GM23338 (cell line): ENCODE measurements at regions not wholly inside any gene's neighbourhood (a gene's known extent, or its start where the extent isn't known, plus 50 kb on each side); places are given as distances from the start of the nearest gene placed in this dataset.
A peak's percentile ranks its signal among the peaks of the same experiment; 100 is the strongest.

Experiments used
- ATAC-seq: fragments of 200-7000 bp; cut with Tn5 transposase; 3 replicates; pipeline ENCODE4 v1.9.1; 2020
- DNase-seq: peaks from one replicate; pipeline ENCODE4 v3.0.0-alpha.2; 2015; ENCODE audit warnings: low spot score
- H2AFZ ChIP-seq: fragments of 200-600 bp; sonication (generic); 2 replicates; pipeline ENCODE4 v1.8.0; 2016; ENCODE audit warnings: antibody characterized with exemption, mild to moderate bottlenecking, moderate library complexity
- H3F3A ChIP-seq: fragments of 200-600 bp; sonication (generic); replicated peaks from 2 replicates; pipeline ENCODE4 v1.8.0; 2017; ENCODE audit warnings: antibody characterized with exemption, mixed run types, low read depth
- H3K27ac ChIP-seq: fragments of 200-600 bp; sonication (generic); 2 replicates; pipeline ENCODE4 v1.6.1; 2016; ENCODE audit warnings: low read depth
- H3K27me3 ChIP-seq: fragments of 200-600 bp; sonication (generic); 2 replicates; pipeline ENCODE4 v1.8.0; 2016; ENCODE audit warnings: mild to moderate bottlenecking, mixed run types, moderate library complexity; ENCODE audit not compliant: insufficient read depth
- H3K36me3 ChIP-seq: fragments of 200-600 bp; sonication (generic); 2 replicates; pipeline ENCODE4 v1.8.0; 2016; ENCODE audit warnings: mild to moderate bottlenecking; ENCODE audit not compliant: insufficient read depth
- H3K4me1 ChIP-seq: fragments of 200-600 bp; sonication (generic); 2 replicates; pipeline ENCODE4 v1.8.0; 2016; ENCODE audit warnings: mild to moderate bottlenecking, moderate library complexity; ENCODE audit not compliant: insufficient read depth
- H3K4me2 ChIP-seq: fragments of 200-600 bp; sonication (generic); 2 replicates; pipeline ENCODE4 v1.7.1; 2017; ENCODE audit warnings: mixed run types
- H3K4me3 ChIP-seq: fragments of 200-600 bp; sonication (generic); 2 replicates; pipeline ENCODE4 v1.6.1; 2016; ENCODE audit warnings: mixed run types
- H3K79me2 ChIP-seq: fragments of 200-600 bp; sonication (generic); replicated peaks from 2 replicates; pipeline ENCODE4 v1.8.0; 2017; ENCODE audit warnings: mild to moderate bottlenecking; ENCODE audit not compliant: insufficient read depth
- H3K9me2 ChIP-seq: fragments of 200-600 bp; sonication (generic); 2 replicates; pipeline ENCODE4 v1.8.0; 2017; ENCODE audit not compliant: insufficient read depth
- H4K20me1 ChIP-seq: fragments of 200-600 bp; sonication (generic); replicated peaks from 2 replicates; pipeline ENCODE4 v1.8.0; 2017; ENCODE audit warnings: mild to moderate bottlenecking; ENCODE audit not compliant: insufficient read depth
- H3K27ac Mint-ChIP-seq: 2 replicates; pipeline ENCODE4 v1.8.0; 2020; ENCODE audit warnings: inconsistent platforms, mild to moderate bottlenecking, moderate library complexity, mixed read lengths
- H3K27me3 Mint-ChIP-seq: 3 replicates; pipeline ENCODE4 v1.8.0; 2022; ENCODE audit warnings: low read depth, mild to moderate bottlenecking, moderate library complexity, mixed read lengths, inconsistent platforms; ENCODE audit not compliant: insufficient read depth, poor library complexity
- H3K36me3 Mint-ChIP-seq: 3 replicates; pipeline ENCODE4 v1.8.0; 2021; ENCODE audit warnings: low read depth, mild to moderate bottlenecking, inconsistent platforms, moderate library complexity, mixed read lengths
- H3K4me1 Mint-ChIP-seq: 3 replicates; pipeline ENCODE4 v1.8.0; 2020; ENCODE audit warnings: mild to moderate bottlenecking, inconsistent platforms, mixed read lengths
- H3K4me3 Mint-ChIP-seq: 3 replicates; pipeline ENCODE4 v1.8.0; 2021; ENCODE audit warnings: moderate library complexity, mild to moderate bottlenecking, inconsistent platforms, mixed read lengths
- H3K9me3 Mint-ChIP-seq: 3 replicates; pipeline ENCODE4 v1.8.0; 2020; ENCODE audit warnings: moderate library complexity, mild to moderate bottlenecking, inconsistent platforms, mixed read lengths
- CREB1 ChIP-seq: fragments of 250-450 bp; sonication (Bioruptor Pico); IDR thresholded peaks from 2 replicates; pipeline ENCODE4 v1.5.0; 2020; ENCODE audit warnings: low read depth, mild to moderate bottlenecking, moderate library complexity
- EZH2 ChIP-seq: fragments of 200-600 bp; sonication (generic); IDR thresholded peaks from one replicate; pipeline ENCODE4 v1.8.0; 2017; ENCODE audit warnings: antibody characterized with exemption, mild to moderate bottlenecking, low read depth; ENCODE audit not compliant: unreplicated experiment
- JUNB ChIP-seq: IDR thresholded peaks from one replicate; pipeline ENCODE4 v1.6.1; 2016; ENCODE audit warnings: antibody characterized with exemption; ENCODE audit not compliant: unreplicated experiment
- POLR2AphosphoS5 ChIP-seq: IDR thresholded peaks from 2 replicates; pipeline ENCODE4 v1.6.1; 2016; ENCODE audit warnings: antibody characterized with exemption, low read depth
- STAT1 ChIP-seq: IDR thresholded peaks from one replicate; pipeline ENCODE4 v1.6.1; 2016; ENCODE audit warnings: antibody characterized with exemption; ENCODE audit not compliant: unreplicated experiment
- TF ChIP-seq, protein P1 (sequence below), 2 experiments: fragments of 200-600 bp in 1 of 2; sonication (generic) in 1 of 2; conservative IDR thresholded peaks; 2 replicates each; pipeline versions ENCODE4 v1.5.1 to v1.6.1; 2016 to 2017; ENCODE audit warnings: antibody characterized with exemption in 2 of 2, low read depth in 2 of 2, mild to moderate bottlenecking in 2 of 2, moderate library complexity in 1 of 2

DNA sequence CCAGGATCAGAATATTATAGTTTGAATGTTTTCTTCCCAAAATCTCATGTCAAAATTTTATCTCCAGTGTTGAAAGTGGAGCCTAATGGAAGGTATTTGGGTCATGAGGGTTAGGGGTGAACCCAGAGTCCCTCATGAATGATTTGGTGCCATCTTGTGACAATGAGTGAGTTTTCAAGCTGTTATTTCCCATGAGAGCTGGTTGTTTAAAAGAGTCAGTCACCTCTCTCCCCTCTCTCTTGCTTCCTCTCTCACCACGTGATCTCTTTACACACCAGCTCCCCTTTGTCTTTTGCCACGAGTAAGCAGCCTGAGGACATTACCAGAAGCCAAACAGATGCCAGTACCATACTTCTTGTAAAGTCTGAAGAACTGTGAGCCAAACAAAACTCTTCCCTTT, 561.6 kb downstream of the RERGL start:
- Mint-ChIP-seq H3K27ac (no peak overlapping the region), H3K27me3 (peaks cover 2% of the 10 kb centered on the region), H3K4me1 (no peaks in the 10 kb centered on the region), H3K9me3 (no peaks in the 10 kb centered on the region), H3K36me3 (no peaks in the 10 kb centered on the region), H3K4me3 (no peak overlapping the region)
- DNase-seq = peak; percentile 51
- H3K27ac ChIP-seq = no peak overlapping the region
- no peaks in the 10 kb centered on the region for H3K9me2 ChIP-seq
- no peaks in the 10 kb centered on the region for H3K27me3 ChIP-seq
- no peaks in the 10 kb centered on the region for H3K79me2 ChIP-seq
- H2AFZ ChIP-seq = peak overlapping the region; percentile 52; the same call in 1 of the 2 replicates
- no peak overlapping the region for H3K4me3 ChIP-seq
- H3K4me1 ChIP-seq = no peaks in the 10 kb centered on the region
- peak; percentile 81 for ATAC-seq
- no peak for TF ChIP-seq EZH2
- TF ChIP-seq, protein P1, sequence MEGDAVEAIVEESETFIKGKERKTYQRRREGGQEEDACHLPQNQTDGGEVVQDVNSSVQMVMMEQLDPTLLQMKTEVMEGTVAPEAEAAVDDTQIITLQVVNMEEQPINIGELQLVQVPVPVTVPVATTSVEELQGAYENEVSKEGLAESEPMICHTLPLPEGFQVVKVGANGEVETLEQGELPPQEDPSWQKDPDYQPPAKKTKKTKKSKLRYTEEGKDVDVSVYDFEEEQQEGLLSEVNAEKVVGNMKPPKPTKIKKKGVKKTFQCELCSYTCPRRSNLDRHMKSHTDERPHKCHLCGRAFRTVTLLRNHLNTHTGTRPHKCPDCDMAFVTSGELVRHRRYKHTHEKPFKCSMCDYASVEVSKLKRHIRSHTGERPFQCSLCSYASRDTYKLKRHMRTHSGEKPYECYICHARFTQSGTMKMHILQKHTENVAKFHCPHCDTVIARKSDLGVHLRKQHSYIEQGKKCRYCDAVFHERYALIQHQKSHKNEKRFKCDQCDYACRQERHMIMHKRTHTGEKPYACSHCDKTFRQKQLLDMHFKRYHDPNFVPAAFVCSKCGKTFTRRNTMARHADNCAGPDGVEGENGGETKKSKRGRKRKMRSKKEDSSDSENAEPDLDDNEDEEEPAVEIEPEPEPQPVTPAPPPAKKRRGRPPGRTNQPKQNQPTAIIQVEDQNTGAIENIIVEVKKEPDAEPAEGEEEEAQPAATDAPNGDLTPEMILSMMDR (conservative IDR thresholded peaks at IDR 0.05; ENCODE audit: low read depth in 2 of 2) = peak; percentile 25 to 69; a peak in 3 of 4 replicates
- no peaks in the 10 kb centered on the region for H4K20me1 ChIP-seq
- H3K4me2 ChIP-seq = no peak overlapping the region
- no peaks in the 10 kb centered on the region for H3K36me3 ChIP-seq
- no peaks in the 10 kb centered on the region for H3F3A ChIP-seq

DNA sequence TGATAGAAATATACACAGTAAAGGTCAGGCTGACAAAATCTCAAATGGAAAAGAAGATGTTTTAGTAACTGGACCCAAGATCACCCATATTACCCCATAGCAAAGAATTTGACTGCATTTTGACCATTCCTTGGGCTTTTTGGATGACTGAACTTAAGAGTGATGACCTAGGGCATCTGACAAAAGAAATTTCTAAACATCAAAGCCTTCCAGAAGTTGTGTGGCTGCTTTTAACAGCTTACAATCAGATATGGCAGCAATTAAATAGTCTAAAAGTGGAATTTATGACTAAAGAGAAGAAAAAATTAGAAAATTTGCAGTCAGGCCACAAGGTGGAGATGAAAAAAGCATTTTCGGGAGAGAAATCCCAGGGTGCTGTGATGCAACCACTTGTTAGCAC, 563.0 kb downstream of the RERGL start:
- Histone ChIP-seq H4K20me1 (no peaks in the 10 kb centered on the region), H3K4me3 (no peak overlapping the region), H2AFZ (0 out of 2 replicates have a peak overlapping the region, but pooled peaks have one; percentile 5), H3K27ac (no peak overlapping the region), H3K79me2 (no peaks in the 10 kb centered on the region), H3K4me1 (no peaks in the 10 kb centered on the region), H3K9me2 (no peaks in the 10 kb centered on the region), H3F3A (no peaks in the 10 kb centered on the region), H3K27me3 (no peaks in the 10 kb centered on the region), H3K4me2 (no peak overlapping the region), H3K36me3 (no peaks in the 10 kb centered on the region)
- no peak overlapping the region for H3K4me3 Mint-ChIP-seq
- peaks cover 2% of the 10 kb centered on the region for H3K27me3 Mint-ChIP-seq
- H3K27ac Mint-ChIP-seq = no peak overlapping the region
- ATAC-seq (no peak), DNase-seq (peak; percentile 6)
- H3K9me3 Mint-ChIP-seq = no peaks in the 10 kb centered on the region
- H3K36me3 Mint-ChIP-seq = no peaks in the 10 kb centered on the region
- TF ChIP-seq, protein P1 (conservative IDR thresholded peaks at IDR 0.05; ENCODE audit: low read depth in 2 of 2) = peak in 1 of 2 experiments; percentile 18; a peak in 1 of 4 replicates
- TF ChIP-seq STAT1 = no peak
- no peaks in the 10 kb centered on the region for H3K4me1 Mint-ChIP-seq

DNA sequence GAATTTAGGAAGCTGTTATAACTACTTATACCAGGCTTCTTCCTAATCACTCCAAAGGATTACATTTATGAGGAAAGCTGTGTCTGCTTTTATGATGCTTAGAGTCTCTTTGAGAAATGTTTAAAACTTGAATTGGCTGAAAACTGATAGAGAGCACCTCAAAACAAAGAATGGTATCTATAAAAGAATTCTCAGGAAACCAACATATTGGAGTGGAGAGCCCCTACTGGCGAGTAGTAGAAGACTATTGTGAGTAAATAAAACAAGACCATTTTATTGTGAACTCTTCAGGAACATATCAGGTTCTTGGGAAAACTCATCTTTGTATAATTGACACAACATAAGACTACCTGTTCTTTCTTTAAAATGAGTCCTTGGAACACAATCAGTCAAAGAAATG, 578.6 kb downstream of the RERGL start:
- Histone ChIP-seq H3K4me3 (no peak overlapping the region), H3F3A (no peaks in the 10 kb centered on the region), H2AFZ (no peak overlapping the region), H3K79me2 (no peaks in the 10 kb centered on the region), H3K27me3 (no peaks in the 10 kb centered on the region), H3K4me2 (no peak overlapping the region), H3K9me2 (no peaks in the 10 kb centered on the region), H3K36me3 (no peaks in the 10 kb centered on the region), H4K20me1 (no peaks in the 10 kb centered on the region), H3K4me1 (no peaks in the 10 kb centered on the region; the same call in 1 of the 2 replicates), H3K27ac (no peak overlapping the region)
- Mint-ChIP-seq H3K4me1 (peaks cover 5% of the 10 kb centered on the region), H3K27me3 (peaks cover 3% of the 10 kb centered on the region), H3K9me3 (no peaks in the 10 kb centered on the region), H3K4me3 (no peak overlapping the region), H3K27ac (no peak overlapping the region), H3K36me3 (no peaks in the 10 kb centered on the region)
- ATAC-seq (peak; percentile 53), DNase-seq (peak; percentile 53)
- TF ChIP-seq CREB1 (CRISPR knock-in tag) = no peak
- no peak for TF ChIP-seq POLR2AphosphoS5
- no peak for TF ChIP-seq JUNB
- TF ChIP-seq, protein P1 (conservative IDR thresholded peaks at IDR 0.05; ENCODE audit: low read depth in 2 of 2) = peak in 1 of 2 experiments; percentile 59; a peak in 3 of 4 replicates
